Natural killer cell (primary cell): ENCODE measurements at regions not wholly inside any gene's neighbourhood (a gene's known extent, or its start where the extent isn't known, plus 50 kb on each side); places are given as distances from the start of the nearest gene placed in this dataset.

Experiments
- ATAC-seq, 3 donors: fragments of 150-1000 bp in 2 of 3; fragments of 200-7000 bp in 1 of 3; cut with Tn5 transposase; 1 replicate in 1 of 3; 2 replicates in 2 of 3; pipeline ENCODE4 v1.10.0; 2021; ENCODE audit warnings: mild to moderate bottlenecking in 2 of 3, moderate library complexity in 2 of 3
- DNase-seq, 2 donors: peaks; one replicate each; pipeline versions ENCODE4 v3.0.0 to v3.0.0-alpha.2; 2013 to 2021; ENCODE audit warnings: mixed read lengths in 1 of 2
- H3K27ac ChIP-seq: one replicate; pipeline ENCODE4 v1.5.1; 2013; ENCODE audit warnings: mild to moderate bottlenecking, low read length
- H3K27me3 ChIP-seq: one replicate; pipeline ENCODE4 v1.6.1; 2013; ENCODE audit warnings: low read length; ENCODE audit not compliant: control insufficient read depth, insufficient read depth
- H3K36me3 ChIP-seq: one replicate; pipeline ENCODE4 v1.6.1; 2013; ENCODE audit warnings: low read length; ENCODE audit not compliant: control insufficient read depth, insufficient read depth
- H3K4me1 ChIP-seq: one replicate; pipeline ENCODE4 v1.6.1; 2013; ENCODE audit warnings: low read length; ENCODE audit not compliant: control insufficient read depth, insufficient read depth
- H3K4me3 ChIP-seq: one replicate; pipeline ENCODE4 v1.5.1; 2013; ENCODE audit warnings: low read length
- H3K9me3 ChIP-seq: one replicate; pipeline ENCODE4 v1.6.1; 2013; ENCODE audit warnings: low read length; ENCODE audit not compliant: control insufficient read depth, insufficient read depth
- H3K27ac Mint-ChIP-seq, 2 donors: one replicate each; pipeline ENCODE4 v1.8.0; 2022; ENCODE audit warnings: mild to moderate bottlenecking in 2 of 2, mixed read lengths in 2 of 2, moderate library complexity in 1 of 2
- H3K27me3 Mint-ChIP-seq, 2 donors: one replicate each; pipeline ENCODE4 v1.8.0; 2022; ENCODE audit warnings: low read depth in 2 of 2, mixed read lengths in 2 of 2
- H3K36me3 Mint-ChIP-seq: one replicate; pipeline ENCODE4 v1.8.0; 2022; ENCODE audit warnings: mixed read lengths
- H3K4me1 Mint-ChIP-seq, 2 donors: one replicate each; pipeline ENCODE4 v1.8.0; 2022; ENCODE audit warnings: mixed read lengths in 2 of 2
- H3K4me3 Mint-ChIP-seq: one replicate; pipeline ENCODE4 v1.8.0; 2022; ENCODE audit warnings: mild to moderate bottlenecking, moderate library complexity, mixed read lengths
- H3K9me3 Mint-ChIP-seq, 2 donors: one replicate each; pipeline ENCODE4 v1.8.0; 2022; ENCODE audit warnings: mixed read lengths in 2 of 2
- CTCF ChIP-seq: fragments of 200-600 bp; IDR thresholded peaks from one replicate; pipeline ENCODE4 v1.8.0; 2022; ENCODE audit warnings: antibody characterized with exemption
- WGBS: methylation state at CpG from one replicate; pipeline ENCODE4 v1.1.7; 2013; ENCODE audit warnings: missing lambda C conversion rate; ENCODE audit not compliant: insufficient coverage; 5-methylcytosine and 5-hydroxymethylcytosine counted together
- intact Hi-C: fragments of 100-400 bp; cut with micrococcal nuclease; formaldehyde crosslinking; loops from one replicate; pipeline ENCODE4 v1.14.2; 2022

- H3K27ac ChIP-seq, result no peak overlapping the region
- no peaks in the 10 kb centered on the region for H3K9me3 ChIP-seq
- peaks cover 12 to 22% of the 10 kb centered on the region in 2 donors for H3K9me3 Mint-ChIP-seq
- no peaks in the 10 kb centered on the region for H3K4me1 ChIP-seq
- no peaks in the 10 kb centered on the region for H3K36me3 ChIP-seq
- no peaks in the 10 kb centered on the region for H3K27me3 Mint-ChIP-seq
- WGBS, result 89% methylated on average over 1 of the region's 1 CpG
- intact Hi-C loops, result no loop called here
- H3K36me3 Mint-ChIP-seq, result no peaks in the 10 kb centered on the region
- ATAC-seq (no peak), DNase-seq (no peak)
- no peak overlapping the region for H3K4me3 Mint-ChIP-seq
- no peak overlapping the region for H3K27ac Mint-ChIP-seq
- no peak for TF ChIP-seq CTCF
- H3K4me1 Mint-ChIP-seq, result no peaks in the 10 kb centered on the region
- H3K4me3 ChIP-seq, result no peak overlapping the region
- H3K27me3 ChIP-seq, result no peaks in the 10 kb centered on the region
These were observed 732.0 kb upstream of the KIF2B start for GRCh38 chr17:53090770-53091169.

GRCh38 chr17:53088481-53088880, 734.2 kb upstream of the KIF2B start:
- intact Hi-C loops, result no loop called here
- no peak for ATAC-seq

GRCh38 chr17:53061446-53061845, 761.3 kb upstream of the KIF2B start:
- peaks cover 13 to 26% of the 10 kb centered on the region in 2 donors for H3K9me3 Mint-ChIP-seq
- no peaks in the 10 kb centered on the region for H3K4me1 ChIP-seq
- no peak overlapping the region for H3K27ac Mint-ChIP-seq

More at GRCh38 chr17:53088481-53088880, 734.2 kb upstream of the KIF2B start:
- Histone ChIP-seq H3K27me3 (no peaks in the 10 kb centered on the region), H3K36me3 (no peaks in the 10 kb centered on the region), H3K27ac (no peak overlapping the region), H3K4me1 (no peaks in the 10 kb centered on the region), H3K9me3 (no peaks in the 10 kb centered on the region), H3K4me3 (no peak overlapping the region)
- TF ChIP-seq CTCF, result no peak
- H3K27me3 Mint-ChIP-seq, result no peaks in the 10 kb centered on the region
- no peak overlapping the region for H3K27ac Mint-ChIP-seq
- DNase-seq, result no peak
- no peak overlapping the region for H3K4me3 Mint-ChIP-seq
- no peaks in the 10 kb centered on the region for H3K36me3 Mint-ChIP-seq
- 92% methylated on average over 6 of the region's 6 CpGs for WGBS
- no peaks in the 10 kb centered on the region for H3K4me1 Mint-ChIP-seq
- H3K9me3 Mint-ChIP-seq, result peaks cover 15 to 23% of the 10 kb centered on the region in 2 donors

More at GRCh38 chr17:53061446-53061845, 761.3 kb upstream of the KIF2B start:
- intact Hi-C loops, result no loop called here
- TF ChIP-seq CTCF, result no peak
- H3K27me3 ChIP-seq, result no peaks in the 10 kb centered on the region
- H3K4me3 ChIP-seq, result no peak overlapping the region
- H3K9me3 ChIP-seq, result peaks cover 9% of the 10 kb centered on the region
- no peak overlapping the region for H3K27ac ChIP-seq
- DNase-seq (no peak), ATAC-seq (no peak)
- no peaks in the 10 kb centered on the region for H3K36me3 ChIP-seq
- Mint-ChIP-seq H3K36me3 (peaks cover 6% of the 10 kb centered on the region), H3K4me1 (no peaks in the 10 kb centered on the region), H3K27me3 (no peaks in the 10 kb centered on the region), H3K4me3 (no peak overlapping the region)
- 45% methylated on average over 4 of the region's 4 CpGs for WGBS
